GM12865 (cell line): ENCODE measurements at regions not wholly inside any gene's neighbourhood (a gene's known extent, or its start where the extent isn't known, plus 50 kb on each side); places are given as distances from the start of the nearest gene placed in this dataset.

Source experiments
- DNase-seq: peaks from one replicate; pipeline ENCODE4 v3.0.0; 2010; ENCODE audit warnings: low read depth
- H3K4me3 ChIP-seq: 2 replicates; pipeline ENCODE4 v1.5.1; 2011; ENCODE audit warnings: mild to moderate bottlenecking, low read depth, low read length, control low read depth
- CTCF ChIP-seq: IDR thresholded peaks from 2 replicates; pipeline ENCODE4 v1.5.1; 2011; ENCODE audit warnings: low read length, control low read depth, low read depth, inconsistent platforms; ENCODE audit not compliant: insufficient read depth; ENCODE audit errors: missing control alignments

DNA sequence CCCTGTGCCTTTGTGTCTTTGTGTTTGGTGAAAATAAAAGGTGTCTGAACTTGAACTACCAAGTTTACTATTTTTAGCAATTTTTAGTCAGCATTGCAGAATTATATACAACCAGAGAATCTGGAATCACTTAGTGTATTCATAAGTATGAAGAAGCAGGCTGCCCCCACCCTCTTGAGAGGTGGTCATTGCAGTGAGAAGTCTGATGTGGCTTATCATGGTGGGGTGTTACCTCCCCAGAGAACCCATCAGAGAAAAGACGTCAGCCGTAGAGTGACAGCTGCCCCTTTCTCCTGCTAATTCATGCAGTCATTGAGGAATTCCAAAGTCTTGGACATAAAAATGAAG is 66.0 kb downstream of the BOLA3 start:
- no peak for DNase-seq
- no peak for TF ChIP-seq CTCF
- H3K4me3 ChIP-seq, result no peak overlapping the region

GRCh38 chr2:74083750-74084149 is 64.0 kb downstream of the BOLA3 start:
- H3K4me3 ChIP-seq, result no peak overlapping the region
- DNase-seq, result no peak
- no peak for TF ChIP-seq CTCF
